Activated naive CD8-positive, alpha-beta T cell treated with anti-CD3 and anti-CD28 coated beads, Interleukin-2, amount 50 U/mL, for 16 hours (primary cell): ENCODE measurements at regions not wholly inside any gene's neighbourhood (a gene's known extent, or its start where the extent isn't known, plus 50 kb on each side); places are given as distances from the start of the nearest gene placed in this dataset.
"Not testable (repeated sequence)": the region's sequence is repeated elsewhere in the genome, so short reads cannot be mapped to it uniquely, and the experiment has no call there.

Experiments
- DNase-seq: peaks from one replicate; pipeline ENCODE4 v3.0.0-alpha.2; 2020; ENCODE audit warnings: low read depth, low spot score

- DNase-seq, result not testable (repeated sequence)
These were observed 84.3 kb downstream of the IRS2 start for GRCh38 chr13:109702030-109702597.

GRCh38 chr13:109700176-109700575, 86.2 kb downstream of the IRS2 start:
- no peak for DNase-seq

GRCh38 chr13:109699628-109700071, 86.7 kb downstream of the IRS2 start:
- DNase-seq, result no peak

- no peak for DNase-seq
These were observed 87.6 kb downstream of the IRS2 start for GRCh38 chr13:109698779-109699178.

GRCh38 chr13:109697936-109698335, 88.4 kb downstream of the IRS2 start:
- DNase-seq, result no peak

GRCh38 chr13:109695402-109696190, 90.8 kb downstream of the IRS2 start:
- DNase-seq, result no peak

- no peak for DNase-seq
These were observed 91.4 kb downstream of the IRS2 start for GRCh38 chr13:109694972-109695371.

- no peak for DNase-seq
These were observed 93.2 kb downstream of the IRS2 start for GRCh38 chr13:109693213-109693612.

GRCh38 chr13:109691689-109692088, 94.7 kb downstream of the IRS2 start:
- no peak for DNase-seq

GRCh38 chr13:109687559-109688448, 98.6 kb downstream of the IRS2 start:
- no peak for DNase-seq

GRCh38 chr13:109685203-109685602, 101.2 kb downstream of the IRS2 start:
- no peak for DNase-seq

GRCh38 chr13:109684824-109685202, 101.6 kb downstream of the IRS2 start:
- no peak for DNase-seq

GRCh38 chr13:109684084-109684823, 102.1 kb downstream of the IRS2 start:
- no peak for DNase-seq

- DNase-seq, result no peak
These were observed 103.7 kb downstream of the IRS2 start for GRCh38 chr13:109682534-109683244.

- DNase-seq, result no peak
These were observed 105.5 kb downstream of the IRS2 start for GRCh38 chr13:109680930-109681329.

GRCh38 chr13:109680288-109680687, 106.1 kb downstream of the IRS2 start:
- no peak for DNase-seq

GRCh38 chr13:109678459-109678858, 107.9 kb downstream of the IRS2 start:
- no peak for DNase-seq

GRCh38 chr13:109677206-109677605, 109.2 kb downstream of the IRS2 start:
- DNase-seq, result no peak

- no peak for DNase-seq
These were observed 112.9 kb downstream of the IRS2 start for GRCh38 chr13:109673477-109673876.

GRCh38 chr13:109672545-109672944, 113.8 kb downstream of the IRS2 start:
- no peak for DNase-seq

GRCh38 chr13:109671919-109672318, 114.5 kb downstream of the IRS2 start:
- DNase-seq, result no peak
